ENCODE measurements at regions not wholly inside any gene's neighbourhood (a gene's known extent, or its start where the extent isn't known, plus 50 kb on each side); places are given as distances from the start of the nearest gene placed in this dataset.

DNA sequence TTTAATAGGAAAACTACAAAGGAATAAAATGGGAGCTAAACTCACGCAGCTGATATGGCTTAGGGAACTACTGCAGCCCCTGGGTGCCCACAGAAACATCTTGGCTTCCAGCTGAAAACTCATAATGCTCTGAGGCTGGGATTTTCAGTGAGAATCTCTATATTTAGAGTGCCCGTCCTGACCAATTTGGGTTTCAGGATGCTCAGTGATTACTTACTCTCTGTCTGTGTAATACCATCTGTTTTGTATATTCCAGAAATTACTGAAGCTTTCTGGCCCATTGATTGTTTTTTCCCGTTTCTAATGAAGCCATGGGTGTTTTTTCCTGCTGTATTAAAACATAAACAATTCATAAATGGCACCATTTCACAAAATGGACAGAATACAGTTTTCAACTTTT lies 50.6 kb upstream of the ZNF385D start:
- DNase-seq (ENCODE audit: low read depth in 3 of 3) = no peak

DNA sequence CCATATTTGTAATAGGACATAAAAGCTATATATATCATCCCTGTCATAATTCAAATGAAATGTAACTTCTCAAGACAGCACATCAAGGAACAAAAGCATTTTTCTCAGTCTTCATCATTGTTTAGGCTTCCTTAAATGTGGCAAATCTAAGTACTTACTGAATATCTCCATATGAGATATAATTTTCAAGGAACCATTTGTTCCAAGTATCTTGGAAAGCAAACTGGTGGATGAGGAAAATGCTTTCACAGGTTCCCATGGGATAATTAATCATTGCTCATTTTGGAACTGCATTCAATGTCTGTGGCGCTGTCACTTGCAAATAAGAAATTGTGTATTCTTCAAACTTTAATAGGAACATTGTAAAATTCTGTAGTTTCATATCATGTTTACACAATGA lies 52.6 kb upstream of the ZNF385D start:
- DNase-seq (ENCODE audit: low read depth in 3 of 3) = no peak

DNA sequence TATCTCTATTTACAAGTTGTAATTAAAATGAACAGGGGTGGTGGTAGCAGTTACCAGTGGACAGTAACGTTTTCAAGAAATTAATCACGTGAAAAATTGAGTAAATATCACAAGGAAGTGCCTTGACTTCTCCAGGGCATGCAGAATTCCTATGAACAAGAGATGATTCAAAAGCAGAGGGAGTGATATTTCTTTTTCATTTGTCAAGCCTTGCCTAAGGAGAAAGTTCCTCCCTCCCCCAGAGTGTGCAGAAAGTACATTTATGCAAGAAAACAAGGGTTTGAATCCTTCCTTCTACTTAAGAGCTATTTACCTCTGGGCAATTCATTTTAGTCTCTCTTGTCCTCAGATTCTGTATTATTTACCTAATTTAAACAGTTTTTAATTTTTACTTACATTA lies 53.3 kb upstream of the ZNF385D start:
- no peak for DNase-seq (ENCODE audit: low read depth in 3 of 3)

DNA sequence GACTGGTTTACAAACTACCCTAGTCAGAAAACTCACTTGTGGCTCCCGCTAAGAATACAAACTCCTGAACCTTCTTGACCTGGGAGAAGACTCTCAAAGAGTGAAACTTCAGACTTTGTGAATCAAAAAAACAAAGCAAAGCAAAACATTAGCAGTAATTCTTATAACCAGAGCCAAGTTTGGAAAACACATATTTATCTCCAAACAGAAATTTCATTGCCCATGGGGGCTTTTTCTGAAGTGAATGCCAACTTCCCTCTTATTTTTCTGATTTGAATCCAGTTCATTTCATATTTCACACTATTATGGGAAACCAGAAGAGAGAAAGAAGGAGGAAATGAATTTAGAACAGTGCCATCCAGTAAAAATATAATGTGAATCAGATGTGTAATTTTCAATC lies 55.7 kb upstream of the ZNF385D start:
- no peak for DNase-seq (ENCODE audit: low read depth in 3 of 3)

DNA sequence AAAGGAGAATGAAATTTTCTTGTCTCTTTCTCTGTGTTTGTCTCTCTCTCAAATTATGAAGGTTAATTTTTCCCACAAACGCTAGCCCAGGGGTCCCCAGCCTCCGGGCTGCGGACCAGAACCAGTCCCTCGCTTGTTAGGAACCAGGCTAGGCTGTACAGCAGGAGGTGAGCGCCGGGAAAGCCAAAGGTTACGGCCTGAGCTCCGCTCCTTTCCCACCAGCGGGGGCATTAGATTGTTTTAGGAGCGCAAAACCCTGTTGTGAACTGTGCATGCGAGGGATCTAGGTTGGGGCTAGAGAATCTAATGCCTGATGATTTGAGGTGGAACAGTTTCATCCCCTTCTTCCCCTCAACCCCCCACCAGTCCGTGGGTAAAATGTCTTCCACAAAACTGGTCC lies 74.7 kb upstream of the ZNF385D start:
- DNase-seq (ENCODE audit: low read depth in 3 of 3) = no peak

DNA sequence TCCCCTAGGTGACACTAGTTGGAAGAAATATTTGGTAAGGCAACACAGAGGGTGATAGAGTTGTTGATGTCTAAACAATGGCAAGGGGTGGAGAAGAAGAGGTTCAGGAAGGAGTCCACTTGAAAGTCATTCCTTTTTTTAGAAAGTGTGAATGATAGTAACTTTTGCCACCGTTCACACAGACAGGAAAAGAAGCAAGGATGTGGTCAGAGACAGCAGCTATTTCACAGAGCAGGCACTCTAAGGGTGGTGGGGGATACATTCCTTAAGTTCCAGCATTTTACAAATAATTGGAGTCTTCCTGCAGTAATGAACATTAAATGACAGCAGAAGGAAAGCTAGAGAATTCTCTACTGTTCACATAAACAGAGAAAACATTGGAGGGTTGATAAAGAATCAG lies 75.4 kb upstream of the ZNF385D start:
- no peak for DNase-seq (ENCODE audit: low read depth in 3 of 3)

DNA sequence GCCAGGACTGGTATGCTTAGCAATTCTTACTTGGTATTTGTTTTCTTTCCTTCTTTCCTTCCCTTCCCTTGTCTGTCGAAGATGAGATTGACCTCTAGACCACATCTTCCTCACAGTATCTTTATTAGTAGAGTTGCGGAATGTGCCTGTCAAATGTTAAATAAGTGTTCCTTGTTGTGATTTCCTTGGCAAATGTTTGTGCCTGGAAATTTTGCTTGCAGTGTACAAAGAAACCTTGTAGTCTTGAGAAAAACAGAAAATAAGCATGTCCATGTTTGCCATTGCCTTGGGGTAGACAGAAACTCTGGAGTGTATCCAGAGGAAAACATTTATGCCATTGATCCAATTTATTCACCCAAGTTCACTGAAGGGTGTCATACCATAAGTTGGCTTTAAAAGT lies 79.5 kb upstream of the ZNF385D start:
- no peak for DNase-seq (ENCODE audit: low read depth in 3 of 3)

DNA sequence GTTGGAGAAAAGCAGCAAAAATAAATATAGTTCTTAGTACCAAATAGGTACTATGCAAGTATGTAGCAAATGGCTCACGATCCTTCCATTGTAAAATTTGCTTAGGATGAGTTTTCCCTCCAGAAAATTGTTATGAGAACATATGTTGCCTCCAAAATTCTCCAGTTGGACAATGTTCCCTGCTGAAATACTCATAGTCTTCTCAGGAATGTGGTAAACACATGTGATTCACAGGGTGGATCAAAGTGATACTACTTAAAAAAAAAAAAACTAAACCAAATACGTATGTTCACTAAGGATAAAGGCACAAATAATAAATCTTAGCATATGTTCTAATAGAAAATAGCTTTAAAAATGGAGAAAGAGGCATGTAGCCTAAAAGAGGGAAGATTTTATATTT lies 84.3 kb upstream of the ZNF385D start:
- DNase-seq (ENCODE audit: low read depth in 3 of 3) = no peak

DNA sequence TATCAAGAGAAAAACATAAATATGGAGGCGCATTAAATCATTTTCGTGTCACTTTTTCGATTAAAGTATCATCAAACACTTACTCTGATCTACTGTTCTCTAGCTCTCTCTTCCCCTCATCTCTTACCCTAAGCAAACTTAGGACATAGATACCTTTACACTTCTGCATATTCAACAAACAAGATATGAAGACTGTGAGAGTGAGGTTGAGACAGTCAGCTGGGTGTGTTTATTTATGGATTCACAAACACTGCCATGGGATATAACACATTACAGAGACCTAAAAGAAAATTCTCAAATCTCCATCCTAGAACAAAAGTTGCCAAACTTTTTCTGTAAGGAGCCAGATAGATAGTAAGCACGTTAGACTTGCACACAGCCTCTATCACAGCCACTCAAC lies 85.2 kb upstream of the ZNF385D start:
- no peak for DNase-seq (ENCODE audit: low read depth in 3 of 3)

DNA sequence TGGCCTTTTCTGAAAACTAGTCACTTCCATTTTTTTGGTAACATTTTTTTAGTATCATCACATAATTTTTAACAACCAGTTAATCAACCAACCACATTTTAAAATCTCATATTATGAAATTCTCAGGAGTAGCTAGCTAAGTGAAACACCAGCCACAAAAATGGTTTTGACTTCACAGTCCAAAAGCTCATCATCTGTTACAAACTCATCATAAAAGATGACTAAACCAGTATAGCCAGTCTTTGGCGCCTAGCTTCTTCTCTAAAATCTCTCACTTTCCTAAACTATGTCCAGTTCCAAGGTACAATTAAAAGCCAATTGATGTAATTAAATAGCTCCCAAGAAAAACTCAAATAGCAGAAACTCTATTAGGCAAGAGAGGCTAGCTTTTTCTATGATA lies 88.2 kb upstream of the ZNF385D start:
- no peak for DNase-seq (ENCODE audit: low read depth in 3 of 3)

DNA sequence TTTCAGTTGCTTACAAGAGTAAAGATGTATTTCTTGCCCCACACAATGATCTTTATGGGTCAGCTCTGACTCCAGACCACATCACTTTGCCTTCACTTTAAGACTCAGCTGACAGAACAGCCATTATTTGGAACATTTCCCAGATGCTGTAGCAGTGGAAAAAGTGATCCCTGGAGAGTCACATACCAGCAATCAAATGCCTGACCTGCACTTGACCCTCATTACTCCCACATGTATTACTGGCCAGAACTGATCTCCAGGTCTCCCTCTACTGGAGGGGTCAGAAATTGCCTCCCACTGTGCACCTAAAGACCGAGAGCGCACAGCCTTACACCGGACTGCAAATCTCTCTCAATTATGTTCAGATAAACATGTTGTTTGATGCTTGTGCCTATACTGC lies 88.6 kb upstream of the ZNF385D start:
- DNase-seq (ENCODE audit: low read depth in 3 of 3) = no peak

DNA sequence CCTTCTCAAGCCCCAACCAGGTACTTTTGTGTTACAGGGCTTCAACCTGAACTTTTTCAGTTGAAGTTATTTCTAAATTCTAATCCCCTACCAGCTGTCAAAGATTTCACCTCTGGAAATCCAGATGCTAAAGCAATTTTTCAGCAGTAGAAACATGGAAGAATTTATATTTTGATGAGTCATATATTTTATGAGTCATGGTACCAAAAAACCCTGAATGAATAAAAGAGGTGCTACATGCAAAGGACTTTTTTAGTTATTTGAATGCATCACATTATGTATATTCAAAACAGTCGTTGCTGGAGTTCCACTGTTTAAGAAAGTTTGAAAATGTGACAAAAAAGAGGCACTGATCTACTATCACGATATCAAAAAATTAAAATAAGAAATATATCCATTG lies 96.0 kb upstream of the ZNF385D start:
- DNase-seq (ENCODE audit: low read depth in 3 of 3) = no peak

DNA sequence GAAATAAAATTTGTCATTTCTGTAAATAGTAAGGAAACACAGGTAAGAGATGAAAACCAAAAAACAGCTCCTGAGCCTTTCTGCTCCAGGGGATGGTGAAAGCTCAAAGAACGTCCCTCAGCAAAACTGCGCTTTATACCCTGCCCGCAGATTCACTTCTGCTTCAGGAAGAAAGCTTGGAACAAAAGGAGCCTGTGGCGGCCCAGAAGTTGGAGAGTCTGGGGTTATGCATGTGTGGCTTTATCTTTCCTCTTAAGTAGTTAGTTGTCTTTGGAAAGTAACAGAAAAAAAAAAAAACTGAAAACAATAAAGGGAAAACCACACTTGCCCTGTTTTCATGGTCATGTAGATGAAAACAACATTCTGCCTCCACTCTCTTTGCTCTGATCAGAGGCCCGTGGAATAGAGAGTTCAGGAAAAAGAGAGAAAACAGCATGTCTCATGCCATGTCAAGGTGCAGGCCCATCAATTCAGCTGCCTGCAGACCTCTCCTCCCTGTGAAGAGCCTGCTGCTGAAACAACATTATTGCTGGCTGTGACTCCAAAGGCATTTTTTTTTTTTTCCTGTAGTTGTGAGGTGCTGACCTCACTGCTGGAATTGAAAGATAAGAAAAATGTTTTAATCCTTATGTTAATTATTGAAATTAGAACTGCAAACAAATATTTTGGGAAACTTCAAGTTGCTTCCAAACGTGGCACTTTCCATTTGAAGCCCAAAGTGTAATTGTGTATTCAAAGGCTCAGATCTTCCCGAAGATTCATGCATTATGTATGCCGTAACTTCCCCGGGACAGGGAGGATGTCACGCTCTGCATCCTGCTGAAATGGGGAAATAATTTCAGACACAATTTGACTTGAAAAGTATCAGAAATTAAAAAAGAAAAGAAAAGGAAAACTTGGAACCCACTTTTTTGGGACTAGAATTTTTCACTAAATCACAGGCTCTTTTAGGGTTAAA lies 108.4 kb upstream of the ZNF385D start:
- DNase-seq (ENCODE audit: low read depth in 3 of 3) = no peak

DNA sequence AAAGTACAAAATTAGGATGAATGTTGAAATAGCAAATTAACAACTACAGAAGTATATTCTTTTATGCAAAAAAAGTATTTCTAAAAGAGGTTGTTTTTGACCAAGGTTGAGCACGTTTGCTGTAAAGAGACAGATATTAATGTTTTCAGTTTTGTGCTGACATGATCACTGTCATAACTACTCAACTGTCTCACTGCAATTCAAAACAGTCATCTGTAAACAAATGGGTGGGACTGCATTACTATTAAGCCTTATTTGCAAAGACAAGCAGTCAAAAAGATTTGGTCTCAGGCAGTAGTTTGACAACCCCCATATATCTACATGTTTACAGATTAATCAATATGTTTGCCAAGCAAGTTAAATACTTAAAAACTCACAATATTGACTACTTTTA lies 109.1 kb upstream of the ZNF385D start:
- DNase-seq (ENCODE audit: low read depth in 3 of 3) = no peak

DNA sequence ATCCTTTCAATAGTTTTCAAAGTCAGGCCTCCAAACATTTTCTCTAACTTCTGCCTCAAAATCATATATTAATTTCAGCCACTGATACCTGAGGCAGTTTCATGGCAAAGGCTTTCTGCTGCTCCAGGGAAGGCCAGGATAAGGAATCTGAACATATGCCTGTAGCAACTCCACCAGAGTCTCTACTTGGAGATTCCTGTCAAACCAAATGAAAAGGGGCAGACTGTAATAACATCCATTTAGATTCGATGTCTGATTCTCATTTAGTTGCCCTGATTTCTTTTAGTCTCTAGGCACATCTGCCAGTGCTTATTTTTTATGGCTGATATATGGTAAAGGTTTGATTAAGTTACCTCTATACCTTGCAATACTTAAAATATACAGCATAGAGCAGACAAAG lies 109.6 kb upstream of the ZNF385D start:
- no peak for DNase-seq (ENCODE audit: low read depth in 3 of 3)

DNA sequence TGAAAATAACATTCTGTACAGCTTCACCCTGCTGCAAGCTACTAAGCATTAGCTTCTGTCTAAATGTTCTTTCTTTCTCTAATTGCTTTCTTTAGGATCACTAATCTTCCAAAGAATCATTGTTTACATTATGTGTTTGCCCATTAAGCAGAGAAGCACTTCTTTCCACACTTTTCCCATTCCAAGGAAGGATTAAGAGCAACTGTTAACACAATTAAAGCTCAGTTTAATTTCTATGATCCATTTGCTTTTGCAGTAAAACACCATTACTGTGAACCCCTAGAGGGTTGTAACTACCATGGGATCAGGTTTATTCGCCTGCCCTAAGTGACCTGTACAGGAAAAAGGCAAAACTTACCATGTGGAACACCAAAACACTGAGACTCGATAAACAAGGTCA lies 125.8 kb upstream of the ZNF385D start:
- no peak for DNase-seq (ENCODE audit: low read depth in 3 of 3)

DNA sequence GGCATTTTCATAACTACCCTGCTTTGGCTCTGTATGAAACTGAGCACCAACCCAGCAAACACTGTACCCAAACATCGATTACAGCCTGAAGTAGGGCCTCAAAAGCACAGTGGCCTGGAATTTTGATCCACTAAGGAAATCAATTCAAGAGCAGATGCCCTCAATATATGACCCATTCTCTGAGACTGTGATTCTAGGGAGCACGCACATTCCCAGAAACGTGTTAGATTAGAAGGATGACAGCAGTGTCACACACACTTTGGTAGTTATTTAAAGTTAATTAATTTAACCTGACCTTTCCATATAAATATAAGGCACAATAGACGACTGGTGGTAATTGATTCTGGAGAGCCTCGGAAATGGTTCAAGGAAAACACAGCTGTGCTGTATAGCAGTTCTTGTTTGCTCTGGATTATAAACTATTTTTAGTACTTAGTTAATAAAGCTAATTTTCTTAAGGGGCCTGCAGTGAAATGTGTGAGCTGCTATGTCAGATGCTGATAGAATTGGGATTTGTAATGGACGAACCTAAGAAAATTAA lies 126.3 kb upstream of the ZNF385D start:
- DNase-seq (ENCODE audit: low read depth in 3 of 3) = no peak

DNA sequence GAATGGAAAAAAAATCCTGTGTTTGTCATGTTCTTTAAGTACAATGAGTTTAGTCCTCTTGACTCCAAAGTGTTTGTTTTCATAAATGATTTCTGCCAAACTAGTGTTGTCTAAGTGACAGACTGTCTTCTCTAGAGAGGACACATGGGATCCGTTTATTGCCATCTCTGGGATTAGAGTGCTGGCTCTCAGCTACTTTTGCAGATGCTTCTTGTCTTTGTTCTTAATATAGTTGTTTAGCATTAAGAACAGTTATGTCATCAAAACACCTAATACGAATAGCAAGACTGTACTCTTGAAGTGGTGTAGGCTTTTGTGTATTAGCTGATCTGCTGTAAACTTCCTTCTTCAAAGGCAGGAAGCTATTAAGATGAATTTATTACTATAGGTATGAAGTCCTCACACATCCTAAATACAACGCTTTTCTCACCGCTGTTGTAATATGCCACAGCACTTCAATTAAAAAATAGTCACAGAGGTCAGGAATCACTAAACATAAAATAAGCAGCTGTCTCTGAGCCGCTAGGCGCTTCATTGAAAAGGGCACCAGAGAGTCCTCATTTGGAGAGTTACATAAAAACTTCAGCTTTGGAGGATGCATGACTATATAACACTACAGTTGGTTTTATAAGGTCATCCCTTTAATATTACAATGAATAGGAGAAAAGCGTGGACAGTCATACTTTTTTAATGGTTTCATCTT lies 128.3 kb upstream of the ZNF385D start:
- DNase-seq (ENCODE audit: low read depth in 3 of 3) = no peak

DNA sequence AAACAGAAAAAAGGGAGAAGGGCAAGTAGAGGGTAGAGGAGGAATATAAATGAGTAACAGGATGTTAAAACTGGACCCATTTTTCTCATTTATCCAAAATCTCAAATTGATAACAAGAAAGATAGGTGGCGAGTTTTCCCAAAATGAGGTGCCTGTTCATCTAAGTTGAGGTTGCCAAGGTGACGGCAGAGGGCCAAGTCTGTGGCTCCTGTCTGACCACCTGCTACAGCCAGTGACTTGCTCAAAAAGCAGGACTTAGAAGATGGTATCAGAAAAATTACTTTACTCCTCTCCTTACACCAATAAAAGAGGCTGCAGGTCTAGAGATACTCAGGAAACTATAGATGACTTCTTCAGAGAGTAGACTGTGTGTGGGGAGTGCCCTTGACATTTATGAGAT lies 137.6 kb upstream of the ZNF385D start:
- no peak for DNase-seq (ENCODE audit: low read depth in 3 of 3)

DNA sequence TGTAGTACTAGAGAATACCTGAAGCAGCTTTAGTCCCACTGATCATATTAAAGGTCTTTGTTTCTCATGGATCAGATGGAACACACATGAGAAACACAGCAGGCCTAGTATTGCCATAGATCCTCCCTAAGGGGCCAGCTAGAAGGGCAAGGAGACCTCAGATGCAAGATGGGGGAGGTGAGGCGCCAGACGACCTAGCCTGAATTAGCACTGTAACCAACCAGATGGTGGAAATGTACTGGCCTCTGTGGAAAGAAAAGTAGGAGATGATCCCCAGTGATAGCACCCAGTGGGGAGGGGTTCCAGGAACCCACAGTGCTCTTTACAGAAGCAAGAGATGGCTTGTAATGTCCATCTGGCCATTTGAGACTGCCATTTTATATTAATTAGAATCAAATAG lies 138.2 kb upstream of the ZNF385D start:
- DNase-seq (ENCODE audit: low read depth in 3 of 3) = no peak

DNA sequence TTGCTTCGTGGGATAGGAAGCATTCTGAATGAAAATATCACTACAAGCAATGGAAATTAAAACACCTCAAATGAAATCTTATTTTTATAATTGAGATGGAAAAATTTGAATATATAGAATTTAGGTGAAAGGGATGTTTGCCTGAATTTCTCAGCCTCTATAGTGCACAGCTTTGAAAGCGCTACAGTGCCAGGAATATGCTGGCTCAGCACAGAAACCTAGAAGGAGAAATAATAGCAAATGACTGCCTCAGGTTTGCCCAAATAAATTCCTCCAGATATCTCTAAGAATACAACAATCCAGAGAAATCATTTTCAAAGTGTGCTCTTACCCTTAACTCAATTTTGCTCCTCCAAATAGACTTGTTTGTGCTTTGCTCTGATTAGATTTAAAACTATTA lies 141.1 kb upstream of the ZNF385D start:
- no peak for DNase-seq (ENCODE audit: low read depth in 3 of 3)

DNA sequence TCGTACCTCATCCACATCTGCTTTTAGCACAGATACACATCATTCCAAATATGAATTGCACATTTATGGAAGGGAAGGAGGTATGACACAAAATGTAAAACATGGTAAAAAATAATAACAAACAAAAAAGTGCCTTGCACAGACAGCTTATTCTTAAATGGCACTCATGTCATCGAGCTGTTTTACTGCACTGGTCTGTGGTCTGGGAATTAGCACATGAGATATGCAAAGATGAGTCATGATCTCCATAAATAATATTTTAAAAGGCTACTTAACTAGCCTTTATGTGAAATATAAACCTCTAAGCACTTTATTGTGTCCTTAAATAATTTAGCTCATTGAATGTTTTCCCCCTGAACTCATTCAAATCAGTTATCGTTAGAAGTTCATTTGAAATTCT lies 142.2 kb upstream of the ZNF385D start:
- DNase-seq (ENCODE audit: low read depth in 3 of 3) = no peak
